B cell (primary cell): ENCODE measurements at regions not wholly inside any gene's neighbourhood (a gene's known extent, or its start where the extent isn't known, plus 50 kb on each side); places are given as distances from the start of the nearest gene placed in this dataset.

ENCODE experiments used
- CTCF ChIP-seq: fragments of 200-600 bp; IDR thresholded peaks from one replicate; pipeline ENCODE4 v1.8.0; 2022; ENCODE audit warnings: antibody characterized with exemption, mild to moderate bottlenecking
- EZH2 ChIP-seq: IDR thresholded peaks from 2 replicates; pipeline ENCODE4 v1.6.1; 2012; ENCODE audit warnings: borderline replicate concordance, low read depth, mild to moderate bottlenecking, moderate library complexity, low read length; ENCODE audit not compliant: insufficient read depth, poor library complexity, severe bottlenecking

GRCh38 chr3:148042663-148043445 is 633.7 kb downstream of the ZIC1 start:
- TF ChIP-seq CTCF = no peak
- no peak for TF ChIP-seq EZH2
